ENCODE measurements at regions not wholly inside any gene's neighbourhood (a gene's known extent, or its start where the extent isn't known, plus 50 kb on each side); places are given as distances from the start of the nearest gene placed in this dataset.

- WGBS, 2 donors = 97% methylated on average over 35 of the region's 35 CpGs
- DNase-seq (no peak), ATAC-seq (ENCODE audit: insufficient read depth, low FRiP score) (no peak)
Measured at GRCh38 chr11:70820311-70820710, 422.0 kb downstream of the CTTN start.

GRCh38 chr11:70820712-70821111, 422.4 kb downstream of the CTTN start:
- Histone ChIP-seq H3K4me3 (no peak overlapping the region), H3K36me3 (ENCODE audit: control insufficient read depth in 4 of 4, insufficient read depth in 4 of 4, low read length in 4 of 4) (no peaks in the 10 kb centered on the region), H3K4me1 (ENCODE audit: control insufficient read depth in 5 of 5, insufficient read depth in 5 of 5, low read length in 5 of 5) (peaks cover 0 to 19% (median 2%) of the 10 kb centered on the region in 5 donors), H3K9ac (ENCODE audit: insufficient read depth in 1 of 2, low read length in 2 of 2) (no peak overlapping the region), H3K27me3 (ENCODE audit: control insufficient read depth in 3 of 3, insufficient read depth in 3 of 3, low read length in 2 of 3) (peaks cover 0 to 12% (median 8%) of the 10 kb centered on the region in 3 donors), H3K9me3 (ENCODE audit: control insufficient read depth in 4 of 4, insufficient read depth in 3 of 4, low read length in 3 of 4) (no peaks in the 10 kb centered on the region), H3K27ac (ENCODE audit: low read depth in 1 of 2, low read length in 1 of 2) (no peak overlapping the region)
- no peak for DNase-seq
- TF ChIP-seq, protein P1, sequence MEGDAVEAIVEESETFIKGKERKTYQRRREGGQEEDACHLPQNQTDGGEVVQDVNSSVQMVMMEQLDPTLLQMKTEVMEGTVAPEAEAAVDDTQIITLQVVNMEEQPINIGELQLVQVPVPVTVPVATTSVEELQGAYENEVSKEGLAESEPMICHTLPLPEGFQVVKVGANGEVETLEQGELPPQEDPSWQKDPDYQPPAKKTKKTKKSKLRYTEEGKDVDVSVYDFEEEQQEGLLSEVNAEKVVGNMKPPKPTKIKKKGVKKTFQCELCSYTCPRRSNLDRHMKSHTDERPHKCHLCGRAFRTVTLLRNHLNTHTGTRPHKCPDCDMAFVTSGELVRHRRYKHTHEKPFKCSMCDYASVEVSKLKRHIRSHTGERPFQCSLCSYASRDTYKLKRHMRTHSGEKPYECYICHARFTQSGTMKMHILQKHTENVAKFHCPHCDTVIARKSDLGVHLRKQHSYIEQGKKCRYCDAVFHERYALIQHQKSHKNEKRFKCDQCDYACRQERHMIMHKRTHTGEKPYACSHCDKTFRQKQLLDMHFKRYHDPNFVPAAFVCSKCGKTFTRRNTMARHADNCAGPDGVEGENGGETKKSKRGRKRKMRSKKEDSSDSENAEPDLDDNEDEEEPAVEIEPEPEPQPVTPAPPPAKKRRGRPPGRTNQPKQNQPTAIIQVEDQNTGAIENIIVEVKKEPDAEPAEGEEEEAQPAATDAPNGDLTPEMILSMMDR (IDR thresholded peaks at IDR 0.05; ENCODE audit: control extremely low read depth, extremely low read depth) = no peak
- 95 to 97% methylated on average over 14 of the region's 14 CpGs for WGBS, 2 donors
- ATAC-seq (ENCODE audit: insufficient read depth, low FRiP score) = no peak

More at GRCh38 chr11:70820311-70820710, 422.0 kb downstream of the CTTN start:
- TF ChIP-seq, protein P1 (IDR thresholded peaks at IDR 0.05; ENCODE audit: control extremely low read depth, extremely low read depth) = no peak
- H3K4me1 ChIP-seq (ENCODE audit: control insufficient read depth in 5 of 5, insufficient read depth in 5 of 5, low read length in 5 of 5) = peaks cover 0 to 19% (median 2%) of the 10 kb centered on the region in 5 donors
- H3K36me3 ChIP-seq (ENCODE audit: control insufficient read depth in 4 of 4, insufficient read depth in 4 of 4, low read length in 4 of 4) = no peaks in the 10 kb centered on the region
- no peaks in the 10 kb centered on the region for H3K9me3 ChIP-seq (ENCODE audit: control insufficient read depth in 4 of 4, insufficient read depth in 3 of 4, low read length in 3 of 4)
- H3K27ac ChIP-seq (ENCODE audit: low read depth in 1 of 2, low read length in 1 of 2) = no peak overlapping the region
- no peak overlapping the region for H3K9ac ChIP-seq (ENCODE audit: insufficient read depth in 1 of 2, low read length in 2 of 2)
- H3K4me3 ChIP-seq = no peak overlapping the region
- H3K27me3 ChIP-seq (ENCODE audit: control insufficient read depth in 3 of 3, insufficient read depth in 3 of 3, low read length in 2 of 3) = peaks cover 0 to 10% (median 8%) of the 10 kb centered on the region in 3 donors

- H3K27me3 ChIP-seq (ENCODE audit: control insufficient read depth in 3 of 3, insufficient read depth in 3 of 3, low read length in 2 of 3) = peaks cover 0 to 18% (median 8%) of the 10 kb centered on the region in 3 donors
- H3K4me1 ChIP-seq (ENCODE audit: control insufficient read depth in 5 of 5, insufficient read depth in 5 of 5, low read length in 5 of 5) = peaks cover 0 to 41% (median 5%) of the 10 kb centered on the region in 5 donors
- H3K36me3 ChIP-seq (ENCODE audit: control insufficient read depth in 4 of 4, insufficient read depth in 4 of 4, low read length in 4 of 4) = no peaks in the 10 kb centered on the region
- TF ChIP-seq, protein P1 (IDR thresholded peaks at IDR 0.05; ENCODE audit: control extremely low read depth, extremely low read depth) = no peak
- 91 to 92% methylated on average over 7 of the region's 7 CpGs for WGBS, 2 donors
- ATAC-seq (ENCODE audit: insufficient read depth, low FRiP score) = no peak
- DNase-seq = no peak
- peaks cover 0 to 3% (median 0%) of the 10 kb centered on the region in 4 donors for H3K9me3 ChIP-seq (ENCODE audit: control insufficient read depth in 4 of 4, insufficient read depth in 3 of 4, low read length in 3 of 4)
- no peak overlapping the region for H3K9ac ChIP-seq (ENCODE audit: insufficient read depth in 1 of 2, low read length in 2 of 2)
- H3K27ac ChIP-seq (ENCODE audit: low read depth in 1 of 2, low read length in 1 of 2) = no peak overlapping the region
- H3K4me3 ChIP-seq = no peak overlapping the region
Measured at GRCh38 chr11:70823771-70824170, 425.4 kb downstream of the CTTN start.

Measured in lung (tissue), 11 donors.